Lower leg skin (tissue), 4 donors: ENCODE measurements at regions not wholly inside any gene's neighbourhood (a gene's known extent, or its start where the extent isn't known, plus 50 kb on each side); places are given as distances from the start of the nearest gene placed in this dataset.

ENCODE experiments used
- DNase-seq, 2 donors: peaks; one replicate each; pipeline ENCODE4 v3.0.0-alpha.2; 2019; ENCODE audit warnings: low spot score in 2 of 2
- H3K4me3 ChIP-seq: fragments of 200-600 bp; sonication (generic); 2 replicates; pipeline ENCODE4 v1.5.1; 2017; ENCODE audit warnings: mild to moderate bottlenecking, low read depth; ENCODE audit not compliant: poor library complexity, severe bottlenecking
- POLR2A ChIP-seq, 2 donors: fragments of 450-650 bp; IDR thresholded peaks; one replicate each; pipeline ENCODE4 v1.6.1; 2016 to 2017; ENCODE audit warnings: antibody characterized with exemption in 2 of 2, mild to moderate bottlenecking in 1 of 2, moderate library complexity in 1 of 2
- WGBS, 2 donors: methylation state at CpG; one replicate each; pipeline ENCODE4 v1.1.5; 2018; 5-methylcytosine and 5-hydroxymethylcytosine counted together
- intact Hi-C: fragments of 100-400 bp; cut with DNase I; formaldehyde crosslinking; loops from one replicate; pipeline ENCODE4 v1.15.0; 2023; ENCODE audit warnings: low total_unique reads
- TF ChIP-seq, protein P1 (sequence below), 3 donors: fragments of 450-650 bp; IDR thresholded peaks; one replicate each; pipeline ENCODE4 v1.5.1; 2016; ENCODE audit warnings: antibody characterized with exemption in 3 of 3, mild to moderate bottlenecking in 3 of 3, moderate library complexity in 2 of 3

GRCh38 chr14:33871394-33871793, 79.5 kb downstream of the EGLN3 start:
- DNase-seq = no peak
- 51 to 56% methylated on average over 3 of the region's 3 CpGs for WGBS, 2 donors
- intact Hi-C loops = no loop called here
- TF ChIP-seq, protein P1, sequence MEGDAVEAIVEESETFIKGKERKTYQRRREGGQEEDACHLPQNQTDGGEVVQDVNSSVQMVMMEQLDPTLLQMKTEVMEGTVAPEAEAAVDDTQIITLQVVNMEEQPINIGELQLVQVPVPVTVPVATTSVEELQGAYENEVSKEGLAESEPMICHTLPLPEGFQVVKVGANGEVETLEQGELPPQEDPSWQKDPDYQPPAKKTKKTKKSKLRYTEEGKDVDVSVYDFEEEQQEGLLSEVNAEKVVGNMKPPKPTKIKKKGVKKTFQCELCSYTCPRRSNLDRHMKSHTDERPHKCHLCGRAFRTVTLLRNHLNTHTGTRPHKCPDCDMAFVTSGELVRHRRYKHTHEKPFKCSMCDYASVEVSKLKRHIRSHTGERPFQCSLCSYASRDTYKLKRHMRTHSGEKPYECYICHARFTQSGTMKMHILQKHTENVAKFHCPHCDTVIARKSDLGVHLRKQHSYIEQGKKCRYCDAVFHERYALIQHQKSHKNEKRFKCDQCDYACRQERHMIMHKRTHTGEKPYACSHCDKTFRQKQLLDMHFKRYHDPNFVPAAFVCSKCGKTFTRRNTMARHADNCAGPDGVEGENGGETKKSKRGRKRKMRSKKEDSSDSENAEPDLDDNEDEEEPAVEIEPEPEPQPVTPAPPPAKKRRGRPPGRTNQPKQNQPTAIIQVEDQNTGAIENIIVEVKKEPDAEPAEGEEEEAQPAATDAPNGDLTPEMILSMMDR (IDR thresholded peaks at IDR 0.05) = no peak
- no peak for TF ChIP-seq POLR2A (IDR thresholded peaks at IDR 0.05)
- no peak overlapping the region for H3K4me3 ChIP-seq

- intact Hi-C loops = no loop called here
- TF ChIP-seq, protein P1 (IDR thresholded peaks at IDR 0.05) = no peak
- TF ChIP-seq POLR2A (IDR thresholded peaks at IDR 0.05) = no peak
- no peak overlapping the region for H3K4me3 ChIP-seq
- 61 to 83% methylated on average over 1 of the region's 1 CpG for WGBS, 2 donors
- no peak for DNase-seq
Measured at GRCh38 chr14:33866425-33867088, 84.3 kb downstream of the EGLN3 start.

- H3K4me3 ChIP-seq = no peak overlapping the region
- intact Hi-C loops = no loop called here
- TF ChIP-seq, protein P1 (IDR thresholded peaks at IDR 0.05) = no peak
- no peak for TF ChIP-seq POLR2A (IDR thresholded peaks at IDR 0.05)
- DNase-seq = no peak
- 91 to 96% methylated on average over 3 of the region's 3 CpGs for WGBS, 2 donors
Measured at GRCh38 chr14:33862261-33862802, 88.5 kb downstream of the EGLN3 start.

DNA sequence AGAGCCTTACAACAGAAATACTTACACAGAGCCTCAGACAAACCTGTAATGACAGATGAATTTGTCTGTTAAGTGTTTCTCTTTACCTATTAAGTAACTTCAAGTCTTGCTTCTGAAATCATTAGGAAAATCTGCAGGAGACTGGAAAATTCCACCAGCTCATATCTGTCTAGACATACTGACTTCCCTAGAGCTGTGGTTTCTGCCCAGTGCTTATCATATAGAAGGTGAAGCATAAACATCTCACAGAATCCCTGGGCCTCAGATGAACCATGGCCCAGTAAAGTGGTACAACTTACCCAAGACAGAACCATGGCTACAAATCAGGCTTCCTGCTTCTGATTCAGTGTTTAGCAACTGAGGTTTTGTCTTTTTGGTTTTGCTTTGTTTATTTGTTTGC, 91.6 kb downstream of the EGLN3 start:
- TF ChIP-seq, protein P1 (IDR thresholded peaks at IDR 0.05) = no peak
- TF ChIP-seq POLR2A (IDR thresholded peaks at IDR 0.05) = no peak
- no peak for DNase-seq
- no peak overlapping the region for H3K4me3 ChIP-seq
- intact Hi-C loops = loop anchor here (10.0 kb wide), 1 partner anchor 45 kb away; no protein-coding TSS in a partner anchor

GRCh38 chr14:33857650-33858049, 93.2 kb downstream of the EGLN3 start:
- no peak for TF ChIP-seq POLR2A (IDR thresholded peaks at IDR 0.05)
- TF ChIP-seq, protein P1 (IDR thresholded peaks at IDR 0.05) = no peak
- DNase-seq = no peak
- intact Hi-C loops = loop anchor here (10.0 kb wide), 1 partner anchor 47 kb away; no protein-coding TSS in a partner anchor
- H3K4me3 ChIP-seq = no peak overlapping the region
- 90 to 93% methylated on average over 4 of the region's 4 CpGs for WGBS, 2 donors
